GM21390 (cell line): ENCODE measurements at regions not wholly inside any gene's neighbourhood (a gene's known extent, or its start where the extent isn't known, plus 50 kb on each side); places are given as distances from the start of the nearest gene placed in this dataset.

Experiments used
- ATAC-seq: cut with Tn5 transposase; IDR thresholded peaks from one replicate; pipeline ENCODE4 v1.9.1; 2021; ENCODE audit not compliant: unreplicated experiment

GRCh38 chr5:39586185-39586584, 161.4 kb upstream of the DAB2 start:
- ATAC-seq = no peak

DNA sequence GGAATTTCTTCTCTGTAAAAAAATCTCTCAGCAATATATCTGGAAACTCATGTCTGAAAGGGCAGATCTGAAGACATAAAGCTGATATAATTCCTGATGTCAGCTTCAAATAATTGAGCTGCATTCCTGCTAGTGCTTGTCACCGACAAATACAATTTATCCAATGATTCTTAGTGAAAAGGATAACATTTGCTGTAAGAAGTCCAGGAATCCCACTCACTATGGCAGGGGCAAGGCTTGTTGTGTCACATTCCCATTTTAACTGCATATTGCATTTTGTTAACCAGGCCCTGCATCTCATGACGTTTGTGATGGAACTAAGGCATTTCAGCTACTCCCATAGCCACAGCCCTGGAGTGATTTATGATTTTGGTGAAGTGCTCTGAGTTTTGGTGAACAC, 160.1 kb upstream of the DAB2 start:
- ATAC-seq = no peak

DNA sequence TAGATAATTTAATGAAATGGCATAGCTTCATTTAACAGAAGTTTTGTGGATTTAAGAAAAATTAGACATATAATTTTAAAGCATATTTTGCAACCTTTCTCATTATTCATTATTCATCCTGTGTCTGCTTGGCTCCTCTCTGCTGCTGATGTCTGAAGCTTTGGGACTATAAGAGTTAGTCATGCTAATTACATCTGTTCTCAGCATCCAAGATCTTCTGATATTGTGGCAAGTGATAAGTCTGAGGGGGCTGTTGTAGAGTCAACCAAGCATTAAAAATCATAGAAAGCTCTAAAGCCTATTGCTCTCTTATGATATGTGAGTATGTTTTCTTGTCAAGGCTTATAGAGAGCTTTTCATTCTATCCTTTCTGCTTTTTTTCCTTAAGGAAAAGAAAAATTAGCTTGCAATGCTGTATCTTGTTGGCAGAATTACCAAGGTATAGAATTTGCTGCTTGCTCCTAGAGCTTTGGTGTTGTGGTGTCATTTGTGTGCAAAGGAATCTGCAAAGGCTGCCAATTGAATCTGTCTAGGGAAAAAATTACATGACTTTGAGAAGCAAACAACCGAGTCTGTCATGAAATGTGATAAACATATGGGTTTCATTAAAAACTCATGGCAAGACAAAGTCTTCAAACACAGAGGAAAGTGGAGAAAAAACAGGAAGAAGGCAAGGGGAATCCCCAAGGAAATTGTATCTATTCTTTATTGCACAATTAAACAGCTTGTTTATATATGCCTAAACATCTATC, 156.1 kb upstream of the DAB2 start:
- no peak for ATAC-seq

- no peak for ATAC-seq
Measured at GRCh38 chr5:39579750-39580149, 155.0 kb upstream of the DAB2 start.

- no peak for ATAC-seq
Measured at GRCh38 chr5:39578887-39579497, 154.2 kb upstream of the DAB2 start.

- ATAC-seq = no peak
Measured at GRCh38 chr5:39577529-39577928, 152.7 kb upstream of the DAB2 start.

DNA sequence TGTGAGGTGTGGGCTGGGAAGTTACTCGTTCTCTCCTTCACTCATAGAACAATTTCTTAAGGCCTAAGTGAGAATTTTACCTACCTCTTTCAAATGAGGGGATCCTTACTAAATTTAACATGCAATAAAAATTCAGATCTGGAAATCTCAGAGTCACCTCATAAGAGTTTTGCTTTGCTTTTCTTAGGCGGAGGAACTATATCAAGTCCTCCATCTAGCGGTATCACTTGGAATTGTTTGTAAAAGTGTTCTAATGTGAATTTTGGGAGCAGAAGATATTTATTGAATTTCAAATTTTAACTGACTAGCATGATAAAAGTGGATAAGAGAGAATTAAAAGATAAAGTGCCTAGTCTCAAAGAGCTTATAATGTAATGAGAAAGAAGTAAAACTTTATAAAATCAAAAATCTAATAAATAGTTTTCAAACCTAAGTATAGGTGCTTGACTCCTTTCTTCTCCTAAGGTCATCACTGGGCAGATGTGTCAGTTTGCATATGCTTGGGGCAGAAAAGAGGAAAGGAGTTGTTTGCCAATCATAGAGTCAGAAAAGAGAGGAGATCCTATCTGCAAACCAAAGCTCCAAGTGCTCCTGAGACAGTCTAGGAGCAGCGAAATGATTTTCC, 145.7 kb upstream of the DAB2 start:
- ATAC-seq = no peak

GRCh38 chr5:39569857-39570256, 145.1 kb upstream of the DAB2 start:
- no peak for ATAC-seq

DNA sequence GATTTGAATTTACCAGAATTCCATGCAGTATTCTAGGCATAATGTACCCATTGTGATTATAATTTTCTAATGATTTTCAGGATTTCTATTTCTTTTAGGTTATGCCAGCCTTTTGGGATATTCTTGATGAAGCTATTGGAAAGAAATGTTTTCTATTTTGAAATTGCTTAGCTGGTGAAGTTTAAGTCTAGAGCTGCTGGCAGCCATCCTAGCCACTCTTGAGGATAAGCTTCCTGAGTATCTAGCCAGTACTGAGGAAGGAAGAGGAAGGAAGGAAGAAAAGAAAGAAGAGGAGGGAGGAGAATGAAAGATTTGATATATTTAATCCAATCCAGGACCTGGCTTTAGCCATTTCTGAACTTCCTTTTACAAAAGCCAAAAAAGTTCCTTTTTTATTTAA, 142.1 kb upstream of the DAB2 start:
- ATAC-seq = no peak

DNA sequence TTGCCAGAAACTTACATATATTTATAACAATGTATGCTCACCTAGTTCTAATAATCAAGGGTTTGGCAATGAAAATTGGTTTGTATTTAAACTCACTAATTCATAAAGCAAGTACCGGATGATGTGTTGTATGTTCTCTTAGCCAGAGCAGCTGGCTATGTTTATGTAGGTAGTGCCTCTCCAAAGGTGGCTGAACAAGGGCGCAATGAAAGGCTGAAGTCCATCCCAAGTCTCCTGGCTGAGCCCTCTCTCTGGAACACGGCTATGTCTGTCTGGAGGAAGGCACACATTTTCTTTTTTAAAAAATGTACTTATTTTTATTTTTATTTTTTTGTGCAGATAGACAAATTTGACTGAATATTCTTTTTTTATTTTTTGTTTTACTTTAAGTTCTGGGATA, 141.2 kb upstream of the DAB2 start:
- no peak for ATAC-seq

DNA sequence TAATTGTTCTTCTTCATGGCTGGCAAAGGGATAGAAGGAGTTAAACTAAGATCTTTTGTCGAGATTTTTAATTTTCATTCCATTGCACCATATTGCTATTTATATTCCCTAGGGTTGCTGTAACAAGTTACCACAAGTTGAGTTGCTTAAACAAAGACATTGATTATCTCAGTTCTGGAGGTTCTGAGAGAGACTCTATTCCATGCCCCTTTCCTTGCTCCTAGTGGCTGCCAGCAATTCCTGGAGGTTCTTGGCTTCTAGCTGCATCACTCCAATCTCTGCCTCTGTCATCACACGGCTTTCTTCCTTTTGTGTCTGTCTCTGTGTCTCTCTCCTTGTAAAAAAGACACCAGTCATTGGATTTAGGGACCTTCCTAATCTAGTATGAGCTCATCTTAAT, 136.6 kb upstream of the DAB2 start:
- no peak for ATAC-seq

DNA sequence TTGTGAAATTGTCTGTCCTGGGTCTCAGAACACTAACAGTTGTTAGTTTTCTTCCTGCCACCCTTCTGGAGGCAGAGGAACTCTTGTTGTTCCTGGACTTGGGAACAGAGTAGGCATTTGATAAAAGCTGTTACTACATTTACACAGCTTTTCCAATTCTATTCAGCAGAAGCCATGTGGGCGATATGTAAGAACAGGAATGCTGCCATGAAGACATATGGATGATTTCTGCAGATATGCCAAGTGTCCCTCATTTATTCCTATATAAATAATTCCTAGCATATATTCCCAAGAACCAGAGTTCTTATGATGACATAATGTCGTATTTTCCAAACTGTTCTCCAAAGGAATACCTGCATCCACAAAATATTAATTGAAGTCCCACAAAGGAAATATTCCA, 135.9 kb upstream of the DAB2 start:
- no peak for ATAC-seq

- no peak for ATAC-seq
Measured at GRCh38 chr5:39559923-39560322, 135.1 kb upstream of the DAB2 start.

GRCh38 chr5:39558541-39558940, 133.8 kb upstream of the DAB2 start:
- ATAC-seq = no peak

GRCh38 chr5:39555788-39556187, 131.0 kb upstream of the DAB2 start:
- ATAC-seq = no peak

DNA sequence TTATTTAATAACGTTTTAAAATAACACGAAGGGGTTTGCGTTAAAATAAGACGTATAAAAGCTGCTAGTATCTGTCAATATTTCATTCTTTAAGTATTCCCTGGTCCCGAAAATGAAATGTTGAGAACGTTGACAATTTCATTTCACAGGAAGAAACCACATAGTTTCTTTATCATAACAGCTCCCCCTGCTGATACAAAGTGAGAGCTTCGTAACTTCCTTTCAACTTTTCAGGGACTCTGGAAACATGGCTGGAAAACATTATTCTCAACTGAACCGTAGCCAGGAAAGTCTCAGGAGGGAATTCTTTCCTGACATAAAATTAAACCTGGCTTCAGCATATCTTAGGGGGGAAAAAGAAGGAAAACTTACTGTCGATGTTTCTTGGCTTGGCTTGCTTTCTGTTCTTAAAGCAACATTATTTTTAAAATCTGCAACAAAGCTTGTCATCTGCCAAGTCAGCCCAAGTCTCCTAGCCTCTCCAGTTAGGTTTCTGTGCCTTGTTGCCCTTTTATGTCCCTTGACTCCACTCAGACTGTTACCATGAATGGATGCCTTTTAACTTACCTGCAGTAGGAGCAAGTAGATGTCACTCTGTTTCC, 122.9 kb upstream of the DAB2 start:
- ATAC-seq = no peak

DNA sequence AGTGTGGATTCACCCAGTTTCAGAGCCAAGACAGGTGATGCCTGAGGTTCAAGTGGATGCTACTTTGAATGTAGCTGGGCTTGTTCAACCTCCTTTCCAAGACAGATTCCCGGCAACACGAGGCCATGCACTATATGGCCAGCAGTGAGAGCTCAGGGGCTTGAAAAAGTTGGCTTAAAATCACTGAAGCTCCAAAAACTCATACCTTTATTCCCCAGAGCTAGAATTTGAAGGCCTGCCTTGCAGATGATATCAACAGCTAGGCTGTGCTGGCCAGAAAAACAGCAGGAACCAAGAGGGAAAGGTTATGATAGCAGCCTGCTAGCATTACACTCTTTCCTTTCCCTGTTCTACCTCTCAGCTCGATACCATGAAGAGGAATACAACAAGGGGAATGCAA, 120.2 kb upstream of the DAB2 start:
- ATAC-seq = no peak

- no peak for ATAC-seq
Measured at GRCh38 chr5:39543335-39543734, 118.6 kb upstream of the DAB2 start.

DNA sequence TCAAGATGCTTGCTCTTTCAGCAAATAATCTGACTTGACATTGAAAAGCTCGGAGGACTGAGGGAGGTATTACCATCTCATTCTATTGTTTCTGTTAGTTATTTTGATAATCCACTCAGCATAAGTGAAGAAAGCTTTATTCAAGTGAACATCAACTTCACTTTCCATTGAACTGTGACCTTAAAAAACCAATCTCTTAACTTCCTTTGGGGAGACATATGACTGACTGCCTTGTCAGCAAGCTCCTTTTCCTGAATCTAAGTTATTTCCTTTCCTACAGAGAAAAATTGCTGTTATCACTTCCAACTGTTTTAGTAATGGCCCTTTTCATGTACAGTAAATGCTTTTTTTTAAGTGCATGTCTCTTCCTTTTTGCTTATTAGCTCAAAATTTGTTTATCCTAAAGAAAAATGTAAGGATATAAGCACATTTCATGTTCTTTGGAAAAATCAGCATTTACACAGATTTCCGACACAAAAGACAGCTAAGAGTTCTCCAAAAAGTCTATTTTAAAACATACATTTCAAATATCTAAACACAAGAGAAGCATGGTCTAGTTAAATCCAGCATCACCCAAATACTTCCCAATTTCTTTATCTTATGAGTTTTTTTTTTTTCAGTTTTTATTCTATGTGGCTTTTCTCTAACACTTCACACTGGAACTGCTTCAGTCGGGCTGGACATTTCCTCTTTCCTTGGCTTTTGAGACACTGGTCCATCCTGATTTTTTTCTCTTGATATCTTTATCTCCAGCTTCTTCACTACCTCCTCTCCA, 117.9 kb upstream of the DAB2 start:
- no peak for ATAC-seq

GRCh38 chr5:39541920-39542319, 117.1 kb upstream of the DAB2 start:
- no peak for ATAC-seq

GRCh38 chr5:39539470-39539869, 114.7 kb upstream of the DAB2 start:
- no peak for ATAC-seq
